B cell (primary cell): ENCODE measurements at regions not wholly inside any gene's neighbourhood (a gene's known extent, or its start where the extent isn't known, plus 50 kb on each side); places are given as distances from the start of the nearest gene placed in this dataset.

Experiments used
- ATAC-seq: fragments of 200-7000 bp; cut with Tn5 transposase; one replicate; pipeline ENCODE4 v1.10.0; 2021; ENCODE audit warnings: low read depth, mild to moderate bottlenecking, moderate number of reproducible peaks, moderate library complexity
- CTCF ChIA-PET: fragments of 350-600 bp; sonication (Branson Sonifier 250); formaldehyde crosslinking; loops from one replicate; lab custom pipeline; 2021; ENCODE audit warnings: antibody characterized with exemption, inconsistent platforms; lab: Charles Lee
- POLR2A ChIA-PET: fragments of 350-600 bp; sonication (Branson Sonifier 250); formaldehyde crosslinking; loops from one replicate; lab custom pipeline; 2021; ENCODE audit warnings: antibody characterized with exemption; lab: Charles Lee
- DNase-seq: peaks from one replicate; pipeline ENCODE4 v3.0.0; 2013
- H2AFZ ChIP-seq: 2 replicates; pipeline ENCODE4 v1.6.1; 2012; ENCODE audit warnings: mild to moderate bottlenecking, low read depth, low read length; ENCODE audit not compliant: insufficient read depth, poor library complexity, severe bottlenecking
- H3K27ac ChIP-seq, 2 donors: 1 replicate in 1 of 2; 2 replicates in 1 of 2; pipeline ENCODE4 v1.5.1; 2012 to 2013; ENCODE audit warnings: low read length in 2 of 2, mild to moderate bottlenecking in 2 of 2, moderate library complexity in 1 of 2
- H3K27me3 ChIP-seq, 4 experiments: fragments of 200-600 bp in 1 of 4; sonication (generic) in 1 of 4; replicated peaks in 1 of 4; 1 replicate in 2 of 4; 2 replicates in 2 of 4; pipeline versions ENCODE4 v1.6.1 to v1.7.0; 2013 to 2016; ENCODE audit warnings: low read length in 3 of 4, mild to moderate bottlenecking in 2 of 4, mixed read lengths in 1 of 4, moderate library complexity in 1 of 4; ENCODE audit not compliant: insufficient read depth in 4 of 4, control insufficient read depth in 3 of 4; ENCODE audit errors: control extremely low read depth in 1 of 4
- H3K36me3 ChIP-seq, 2 experiments: replicated peaks in 1 of 2; 1 replicate in 1 of 2; 2 replicates in 1 of 2; pipeline versions ENCODE4 v1.6.1 to v1.7.1; 2013; ENCODE audit warnings: low read length in 1 of 2; ENCODE audit not compliant: insufficient read depth in 2 of 2, control insufficient read depth in 1 of 2; ENCODE audit errors: control extremely low read depth in 1 of 2, extremely low read depth in 1 of 2
- H3K4me1 ChIP-seq, 2 donors: fragments of 200-600 bp in 1 of 2; sonication (generic) in 1 of 2; 1 replicate in 1 of 2; 2 replicates in 1 of 2; pipeline versions ENCODE4 v1.5.1 to v1.6.1; 2013 to 2017; ENCODE audit warnings: low read length in 2 of 2; ENCODE audit not compliant: control insufficient read depth in 2 of 2, insufficient read depth in 2 of 2
- H3K4me2 ChIP-seq: replicated peaks from 2 replicates; pipeline ENCODE3; 2012; ENCODE audit warnings: mild to moderate bottlenecking, low read depth, low read length; ENCODE audit not compliant: poor library complexity, severe bottlenecking
- H3K4me3 ChIP-seq, 5 experiments: fragments of 200-600 bp in 1 of 5; sonication (generic) in 1 of 5; 1 replicate in 3 of 5; 2 replicates in 2 of 5; pipeline versions ENCODE4 v1.5.1 to v1.7.0; 2011 to 2016; ENCODE audit warnings: low read length in 4 of 5, mild to moderate bottlenecking in 4 of 5, low read depth in 2 of 5, control low read depth in 1 of 5, moderate library complexity in 1 of 5; ENCODE audit not compliant: insufficient read depth in 1 of 5; ENCODE audit errors: control extremely low read depth in 1 of 5, extremely low read depth in 1 of 5
- H3K79me2 ChIP-seq: fragments of 200-600 bp; sonication (generic); one replicate; pipeline ENCODE4 v1.6.0; 2016; ENCODE audit warnings: low read length; ENCODE audit not compliant: control insufficient read depth, insufficient read depth
- H3K9ac ChIP-seq: fragments of 200-600 bp; sonication (generic); 2 replicates; pipeline ENCODE4 v1.6.1; 2017; ENCODE audit warnings: mild to moderate bottlenecking, low read length, moderate library complexity
- H3K9me3 ChIP-seq, 3 donors: one replicate each; pipeline versions ENCODE4 v1.6.1 to v1.7.1; 2013; ENCODE audit warnings: low read length in 2 of 3; ENCODE audit not compliant: control insufficient read depth in 2 of 3, insufficient read depth in 1 of 3; ENCODE audit errors: control extremely low read depth in 1 of 3
- H4K20me1 ChIP-seq: 2 replicates; pipeline ENCODE4 v1.6.0; 2012; ENCODE audit warnings: mild to moderate bottlenecking, low read length; ENCODE audit not compliant: insufficient read depth, control insufficient read depth, poor library complexity, severe bottlenecking
- H3K27ac Mint-ChIP-seq: one replicate; pipeline ENCODE4 v1.8.0; 2021; ENCODE audit warnings: mixed read lengths
- H3K27me3 Mint-ChIP-seq: one replicate; pipeline ENCODE4 v1.8.0; 2021; ENCODE audit warnings: mixed read lengths
- H3K4me1 Mint-ChIP-seq: one replicate; pipeline ENCODE4 v1.8.0; 2021; ENCODE audit warnings: mixed read lengths
- H3K4me3 Mint-ChIP-seq: one replicate; pipeline ENCODE4 v1.8.0; 2021; ENCODE audit warnings: mixed read lengths
- H3K9me3 Mint-ChIP-seq: one replicate; pipeline ENCODE4 v1.8.0; 2022; ENCODE audit warnings: mixed read lengths; ENCODE audit not compliant: insufficient read depth
- CTCF ChIP-seq: fragments of 200-600 bp; IDR thresholded peaks from one replicate; pipeline ENCODE4 v1.8.0; 2022; ENCODE audit warnings: antibody characterized with exemption, mild to moderate bottlenecking
- EZH2 ChIP-seq: IDR thresholded peaks from 2 replicates; pipeline ENCODE4 v1.6.1; 2012; ENCODE audit warnings: borderline replicate concordance, low read depth, mild to moderate bottlenecking, moderate library complexity, low read length; ENCODE audit not compliant: insufficient read depth, poor library complexity, severe bottlenecking
- WGBS: methylation state at CpG from one replicate; pipeline ENCODE4 v1.1.5; 2013; ENCODE audit warnings: missing lambda C conversion rate; ENCODE audit not compliant: insufficient coverage; 5-methylcytosine and 5-hydroxymethylcytosine counted together
- intact Hi-C: fragments of 100-400 bp; cut with micrococcal nuclease; formaldehyde crosslinking; loops from one replicate; pipeline ENCODE4 v1.10.0; 2022

GRCh38 chr21:22201669-22202068 is 1203.5 kb downstream of the NCAM2 start:
- Histone ChIP-seq H4K20me1 (no peaks in the 10 kb centered on the region), H3K27ac (no peak overlapping the region), H3K4me1 (no peaks in the 10 kb centered on the region), H2AFZ (no peak overlapping the region), H3K79me2 (no peaks in the 10 kb centered on the region), H3K9me3 (no peaks in the 10 kb centered on the region), H3K27me3 (no peaks in the 10 kb centered on the region), H3K36me3 (no peaks in the 10 kb centered on the region), H3K4me3 (no peak overlapping the region), H3K9ac (no peak overlapping the region), H3K4me2 (no peak overlapping the region)
- POLR2A ChIA-PET, result no interaction called here
- ATAC-seq (no peak), DNase-seq (no peak)
- WGBS, result no CpG with 5 or more reads among the region's 1 CpG
- no peaks in the 10 kb centered on the region for H3K27me3 Mint-ChIP-seq
- CTCF ChIA-PET, result no interaction called here
- no peak overlapping the region for H3K4me3 Mint-ChIP-seq
- no peak for TF ChIP-seq EZH2
- no peak for TF ChIP-seq CTCF
- intact Hi-C loops, result no loop called here
- H3K27ac Mint-ChIP-seq, result no peak overlapping the region
- no peaks in the 10 kb centered on the region for H3K4me1 Mint-ChIP-seq
- no peaks in the 10 kb centered on the region for H3K9me3 Mint-ChIP-seq

GRCh38 chr21:22209304-22209700 is 1211.1 kb downstream of the NCAM2 start:
- Histone ChIP-seq H4K20me1 (no peaks in the 10 kb centered on the region), H3K9ac (no peak overlapping the region), H3K4me3 (no peak overlapping the region), H2AFZ (no peak overlapping the region), H3K4me1 (no peaks in the 10 kb centered on the region), H3K79me2 (no peaks in the 10 kb centered on the region), H3K27ac (no peak overlapping the region), H3K27me3 (no peaks in the 10 kb centered on the region), H3K4me2 (no peak overlapping the region), H3K36me3 (no peaks in the 10 kb centered on the region), H3K9me3 (peaks cover 0 to 5% (median 0%) of the 10 kb centered on the region in 3 donors)
- Mint-ChIP-seq H3K27me3 (no peaks in the 10 kb centered on the region), H3K4me1 (no peaks in the 10 kb centered on the region), H3K9me3 (no peaks in the 10 kb centered on the region), H3K4me3 (no peak overlapping the region), H3K27ac (no peak overlapping the region)
- intact Hi-C loops, result no loop called here
- WGBS, result no CpG with 5 or more reads among the region's 1 CpG
- ChIA-PET CTCF (no interaction called here), POLR2A (no interaction called here)
- ATAC-seq (no peak), DNase-seq (no peak)
- TF ChIP-seq CTCF (no peak), EZH2 (no peak)
